ENCODE measurements at regions not wholly inside any gene's neighbourhood (a gene's known extent, or its start where the extent isn't known, plus 50 kb on each side); places are given as distances from the start of the nearest gene placed in this dataset.

DNA sequence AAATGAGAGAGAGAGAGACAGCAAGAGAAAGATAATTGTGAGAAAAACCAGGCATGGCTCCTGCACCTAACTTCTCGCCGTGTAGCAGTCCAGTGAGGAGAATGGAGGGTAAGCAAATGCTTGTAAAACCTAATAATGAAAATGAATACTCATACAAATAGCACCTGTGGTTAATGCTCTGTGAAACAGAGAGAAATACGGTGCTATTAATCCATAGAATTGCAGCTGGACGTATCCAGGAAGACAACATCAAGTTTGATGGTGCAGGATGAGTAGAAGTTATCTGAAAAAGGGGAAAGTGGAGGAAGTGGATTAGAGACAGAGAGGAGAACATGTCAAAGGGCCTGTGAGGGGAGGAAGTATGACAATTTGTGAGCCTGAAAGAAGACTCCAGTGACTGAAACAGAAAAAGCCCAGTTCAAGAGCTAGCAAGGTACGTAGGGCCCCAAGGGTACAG is 89.4 kb upstream of the PAK5 start (continued):
- TF ChIP-seq YY1 (IDR thresholded peaks at IDR 0.05; ENCODE audit: low read depth) (no peak), NFIC (IDR thresholded peaks at IDR 0.05; ENCODE audit: borderline replicate concordance) (no peak)

DNA sequence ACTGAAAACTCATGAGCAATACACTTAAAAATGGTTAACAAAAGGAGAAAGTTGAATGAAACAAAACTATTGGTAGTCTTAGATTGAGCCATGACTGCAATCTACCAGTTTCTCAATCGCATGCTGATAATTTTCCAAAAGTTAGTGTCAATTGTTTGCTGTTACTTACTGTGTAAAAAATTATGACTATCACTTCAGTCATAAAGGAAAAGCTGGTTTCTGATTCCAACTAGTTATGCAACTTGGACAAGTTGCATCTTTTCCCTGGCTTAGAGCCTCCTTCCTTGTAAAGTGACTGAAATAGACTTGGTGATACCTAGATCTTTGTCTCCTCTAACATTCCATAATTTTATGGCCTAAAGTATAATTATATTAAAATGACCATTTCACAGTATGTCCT is 88.3 kb upstream of the PAK5 start:
- H2AFZ ChIP-seq (ENCODE audit: low read depth), result no peak overlapping the region
- ChIA-PET POLR2A (no interaction called here), CTCF (interaction anchor here (1.6 to 9.0 kb wide), 3 partner anchors 14 to 310 kb away, joined by 7 to 57 read pairs (median 8); no protein-coding TSS in a partner anchor)
- H3K9me2 ChIP-seq, result no peaks in the 10 kb centered on the region
- H3K4me3 ChIP-seq (ENCODE audit: low read depth in 2 of 2, low read length in 1 of 2), result no peak overlapping the region
- DNase-seq, result no peak
- WGBS (ENCODE audit: low lambda C conversion rate), result 57% methylated on average over 1 of the region's 1 CpG
- no peaks in the 10 kb centered on the region for H3K36me3 ChIP-seq (replicated peaks in 1 of 2; ENCODE audit: control insufficient read depth in 1 of 2, insufficient read depth in 2 of 2, low read length in 1 of 2)
- H3F3A ChIP-seq (replicated peaks; ENCODE audit: insufficient read depth), result no peaks in the 10 kb centered on the region
- H3K27ac ChIP-seq (ENCODE audit: low read depth in 2 of 2, low read length in 1 of 2), result no peak overlapping the region
- H3K79me2 ChIP-seq (ENCODE audit: insufficient read depth), result no peaks in the 10 kb centered on the region
- no peaks in the 10 kb centered on the region for H4K20me1 ChIP-seq (ENCODE audit: insufficient read depth)
- no peak overlapping the region for H3K4me2 ChIP-seq
- no peaks in the 10 kb centered on the region for H3K27me3 ChIP-seq (ENCODE audit: insufficient read depth)
- TF ChIP-seq CHD2 (IDR thresholded peaks at IDR 0.05; ENCODE audit: low read length, partially characterized antibody) (no peak), RCOR1 (IDR thresholded peaks at IDR 0.05; ENCODE audit: low read length) (no peak), GATA2 (CRISPR knock-in tag; IDR thresholded peaks at IDR 0.05) (no peak), FOXJ3 (CRISPR knock-in tag; IDR thresholded peaks at IDR 0.05) (no peak), YY1 (IDR thresholded peaks at IDR 0.05; ENCODE audit: low read depth) (no peak), NFIC (IDR thresholded peaks at IDR 0.05; ENCODE audit: borderline replicate concordance) (no peak), TEAD4 (IDR thresholded peaks at IDR 0.05; ENCODE audit: borderline replicate concordance, insufficient read depth) (no peak), POLR2AphosphoS5 (IDR thresholded peaks at IDR 0.05; ENCODE audit: low read depth, low read length) (no peak), TAF1 (IDR thresholded peaks at IDR 0.05; ENCODE audit: borderline replicate concordance, low read depth, low read length) (no peak), FOXM1 (IDR thresholded peaks at IDR 0.05; ENCODE audit: low read depth) (no peak), RAD21 (IDR thresholded peaks at IDR 0.05; ENCODE audit: low read length) (no peak)
- TF ChIP-seq, protein P1, sequence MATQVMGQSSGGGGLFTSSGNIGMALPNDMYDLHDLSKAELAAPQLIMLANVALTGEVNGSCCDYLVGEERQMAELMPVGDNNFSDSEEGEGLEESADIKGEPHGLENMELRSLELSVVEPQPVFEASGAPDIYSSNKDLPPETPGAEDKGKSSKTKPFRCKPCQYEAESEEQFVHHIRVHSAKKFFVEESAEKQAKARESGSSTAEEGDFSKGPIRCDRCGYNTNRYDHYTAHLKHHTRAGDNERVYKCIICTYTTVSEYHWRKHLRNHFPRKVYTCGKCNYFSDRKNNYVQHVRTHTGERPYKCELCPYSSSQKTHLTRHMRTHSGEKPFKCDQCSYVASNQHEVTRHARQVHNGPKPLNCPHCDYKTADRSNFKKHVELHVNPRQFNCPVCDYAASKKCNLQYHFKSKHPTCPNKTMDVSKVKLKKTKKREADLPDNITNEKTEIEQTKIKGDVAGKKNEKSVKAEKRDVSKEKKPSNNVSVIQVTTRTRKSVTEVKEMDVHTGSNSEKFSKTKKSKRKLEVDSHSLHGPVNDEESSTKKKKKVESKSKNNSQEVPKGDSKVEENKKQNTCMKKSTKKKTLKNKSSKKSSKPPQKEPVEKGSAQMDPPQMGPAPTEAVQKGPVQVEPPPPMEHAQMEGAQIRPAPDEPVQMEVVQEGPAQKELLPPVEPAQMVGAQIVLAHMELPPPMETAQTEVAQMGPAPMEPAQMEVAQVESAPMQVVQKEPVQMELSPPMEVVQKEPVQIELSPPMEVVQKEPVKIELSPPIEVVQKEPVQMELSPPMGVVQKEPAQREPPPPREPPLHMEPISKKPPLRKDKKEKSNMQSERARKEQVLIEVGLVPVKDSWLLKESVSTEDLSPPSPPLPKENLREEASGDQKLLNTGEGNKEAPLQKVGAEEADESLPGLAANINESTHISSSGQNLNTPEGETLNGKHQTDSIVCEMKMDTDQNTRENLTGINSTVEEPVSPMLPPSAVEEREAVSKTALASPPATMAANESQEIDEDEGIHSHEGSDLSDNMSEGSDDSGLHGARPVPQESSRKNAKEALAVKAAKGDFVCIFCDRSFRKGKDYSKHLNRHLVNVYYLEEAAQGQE (IDR thresholded peaks at IDR 0.05; ENCODE audit: low read depth, low read length), result no peak
- TF ChIP-seq, protein P2, sequence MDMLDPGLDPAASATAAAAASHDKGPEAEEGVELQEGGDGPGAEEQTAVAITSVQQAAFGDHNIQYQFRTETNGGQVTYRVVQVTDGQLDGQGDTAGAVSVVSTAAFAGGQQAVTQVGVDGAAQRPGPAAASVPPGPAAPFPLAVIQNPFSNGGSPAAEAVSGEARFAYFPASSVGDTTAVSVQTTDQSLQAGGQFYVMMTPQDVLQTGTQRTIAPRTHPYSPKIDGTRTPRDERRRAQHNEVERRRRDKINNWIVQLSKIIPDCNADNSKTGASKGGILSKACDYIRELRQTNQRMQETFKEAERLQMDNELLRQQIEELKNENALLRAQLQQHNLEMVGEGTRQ (IDR thresholded peaks at IDR 0.05; ENCODE audit: borderline replicate concordance, low read depth, low read length), result no peak
- TF ChIP-seq, protein P3, sequence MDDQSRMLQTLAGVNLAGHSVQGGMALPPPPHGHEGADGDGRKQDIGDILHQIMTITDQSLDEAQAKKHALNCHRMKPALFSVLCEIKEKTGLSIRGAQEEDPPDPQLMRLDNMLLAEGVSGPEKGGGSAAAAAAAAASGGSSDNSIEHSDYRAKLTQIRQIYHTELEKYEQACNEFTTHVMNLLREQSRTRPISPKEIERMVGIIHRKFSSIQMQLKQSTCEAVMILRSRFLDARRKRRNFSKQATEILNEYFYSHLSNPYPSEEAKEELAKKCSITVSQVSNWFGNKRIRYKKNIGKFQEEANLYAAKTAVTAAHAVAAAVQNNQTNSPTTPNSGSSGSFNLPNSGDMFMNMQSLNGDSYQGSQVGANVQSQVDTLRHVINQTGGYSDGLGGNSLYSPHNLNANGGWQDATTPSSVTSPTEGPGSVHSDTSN (IDR thresholded peaks at IDR 0.05), result no peak
- TF ChIP-seq, protein P4, sequence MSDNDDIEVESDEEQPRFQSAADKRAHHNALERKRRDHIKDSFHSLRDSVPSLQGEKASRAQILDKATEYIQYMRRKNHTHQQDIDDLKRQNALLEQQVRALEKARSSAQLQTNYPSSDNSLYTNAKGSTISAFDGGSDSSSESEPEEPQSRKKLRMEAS (IDR thresholded peaks at IDR 0.05; ENCODE audit: low read depth), result no peak
- TF ChIP-seq, protein P5, sequence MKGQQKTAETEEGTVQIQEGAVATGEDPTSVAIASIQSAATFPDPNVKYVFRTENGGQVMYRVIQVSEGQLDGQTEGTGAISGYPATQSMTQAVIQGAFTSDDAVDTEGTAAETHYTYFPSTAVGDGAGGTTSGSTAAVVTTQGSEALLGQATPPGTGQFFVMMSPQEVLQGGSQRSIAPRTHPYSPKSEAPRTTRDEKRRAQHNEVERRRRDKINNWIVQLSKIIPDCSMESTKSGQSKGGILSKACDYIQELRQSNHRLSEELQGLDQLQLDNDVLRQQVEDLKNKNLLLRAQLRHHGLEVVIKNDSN (IDR thresholded peaks at IDR 0.05; ENCODE audit: borderline replicate concordance, low read depth), result no peak
- TF ChIP-seq, protein P6, sequence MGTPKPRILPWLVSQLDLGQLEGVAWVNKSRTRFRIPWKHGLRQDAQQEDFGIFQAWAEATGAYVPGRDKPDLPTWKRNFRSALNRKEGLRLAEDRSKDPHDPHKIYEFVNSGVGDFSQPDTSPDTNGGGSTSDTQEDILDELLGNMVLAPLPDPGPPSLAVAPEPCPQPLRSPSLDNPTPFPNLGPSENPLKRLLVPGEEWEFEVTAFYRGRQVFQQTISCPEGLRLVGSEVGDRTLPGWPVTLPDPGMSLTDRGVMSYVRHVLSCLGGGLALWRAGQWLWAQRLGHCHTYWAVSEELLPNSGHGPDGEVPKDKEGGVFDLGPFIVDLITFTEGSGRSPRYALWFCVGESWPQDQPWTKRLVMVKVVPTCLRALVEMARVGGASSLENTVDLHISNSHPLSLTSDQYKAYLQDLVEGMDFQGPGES (IDR thresholded peaks at IDR 0.05; ENCODE audit: low read depth, low read length), result no peak
- peaks cover 0 to 3% of the 10 kb centered on the region in 2 experiments; a peak in 2 of 4 replicates for H3K4me1 ChIP-seq (ENCODE audit: control insufficient read depth in 1 of 2, insufficient read depth in 2 of 2, low read depth in 1 of 2, low read length in 1 of 2)
- H3K9me3 ChIP-seq, result no peaks in the 10 kb centered on the region
- H3K9ac ChIP-seq, result no peak overlapping the region

Data from SK-N-SH (cell line).